ENCODE measurements at regions not wholly inside any gene's neighbourhood (a gene's known extent, or its start where the extent isn't known, plus 50 kb on each side); places are given as distances from the start of the nearest gene placed in this dataset.

GRCh38 chr2:225108805-225109204 is 66.5 kb upstream of the DOCK10 start:
- intact Hi-C loops (cut with DNase I, micrococcal nuclease) = no loop called here
- ATAC-seq = no peak
- no peak for DNase-seq

GRCh38 chr2:225104971-225105370 is 62.7 kb upstream of the DOCK10 start:
- ATAC-seq = no peak
- intact Hi-C loops (cut with DNase I, micrococcal nuclease) = no loop called here
- no peak for DNase-seq

- DNase-seq (no peak), ATAC-seq (no peak)
- intact Hi-C loops (cut with DNase I, micrococcal nuclease) = no loop called here
Observed at GRCh38 chr2:225104321-225104720, 62.1 kb upstream of the DOCK10 start.

GRCh38 chr2:225103737-225104141 is 61.5 kb upstream of the DOCK10 start:
- DNase-seq (no peak), ATAC-seq (no peak)
- intact Hi-C loops (cut with DNase I, micrococcal nuclease) = no loop called here

GRCh38 chr2:225100856-225101294 is 58.6 kb upstream of the DOCK10 start:
- ATAC-seq (no peak), DNase-seq (no peak)
- intact Hi-C loops (cut with DNase I, micrococcal nuclease) = no loop called here

- no peak for DNase-seq
- no peak for ATAC-seq
- intact Hi-C loops (cut with DNase I, micrococcal nuclease) = no loop called here
Observed at GRCh38 chr2:225100269-225100668, 58.0 kb upstream of the DOCK10 start.

- DNase-seq = no peak
- intact Hi-C loops (cut with DNase I, micrococcal nuclease) = no loop called here
Observed at GRCh38 chr2:225097035-225097434, 54.8 kb upstream of the DOCK10 start.

More at GRCh38 chr2:225097035-225097434, 54.8 kb upstream of the DOCK10 start:
- no peak for ATAC-seq
